Endodermal cell (in vitro differentiated cells): ENCODE measurements at regions not wholly inside any gene's neighbourhood (a gene's known extent, or its start where the extent isn't known, plus 50 kb on each side); places are given as distances from the start of the nearest gene placed in this dataset.
A peak's percentile ranks its signal among the peaks of the same experiment; 100 is the strongest.

Experiments
- DNase-seq: peaks from one replicate; pipeline ENCODE4 v3.0.0-alpha.2; 2017
- H3K27ac ChIP-seq: 2 replicates; pipeline ENCODE4 v1.5.1; 2013; ENCODE audit warnings: mild to moderate bottlenecking, low read depth, low read length, moderate library complexity
- H3K27me3 ChIP-seq: 2 replicates; pipeline ENCODE4 v1.6.1; 2013; ENCODE audit warnings: mild to moderate bottlenecking, low read length, moderate library complexity; ENCODE audit not compliant: insufficient read depth, control insufficient read depth, poor library complexity, severe bottlenecking
- H3K36me3 ChIP-seq: 2 replicates; pipeline ENCODE4 v1.7.0; 2013; ENCODE audit warnings: mild to moderate bottlenecking, low read length, moderate library complexity; ENCODE audit not compliant: control insufficient read depth, insufficient read depth
- H3K4me1 ChIP-seq: one replicate; pipeline ENCODE4 v1.7.0; 2013; ENCODE audit warnings: low read length; ENCODE audit not compliant: control insufficient read depth, insufficient read depth
- H3K4me3 ChIP-seq: 2 replicates; pipeline ENCODE4 v1.5.1; 2013; ENCODE audit warnings: mild to moderate bottlenecking, low read length, moderate library complexity
- H3K9ac ChIP-seq: 2 replicates; pipeline ENCODE4 v1.6.1; 2013; ENCODE audit warnings: mild to moderate bottlenecking, low read length, moderate library complexity; ENCODE audit not compliant: poor library complexity, severe bottlenecking; ENCODE audit errors: extremely low read depth
- H3K9me3 ChIP-seq: 2 replicates; pipeline ENCODE4 v1.6.1; 2013; ENCODE audit warnings: mild to moderate bottlenecking, low read length, moderate library complexity; ENCODE audit not compliant: control insufficient read depth
- H3K27ac Mint-ChIP-seq: 2 replicates; pipeline ENCODE4 v1.8.0; 2020; ENCODE audit warnings: mixed read lengths
- H3K27me3 Mint-ChIP-seq: 2 replicates; pipeline ENCODE4 v1.8.0; 2021; ENCODE audit warnings: mild to moderate bottlenecking, mixed read lengths; ENCODE audit not compliant: insufficient read depth
- H3K36me3 Mint-ChIP-seq: 2 replicates; pipeline ENCODE4 v1.8.0; 2020; ENCODE audit warnings: low read depth, mixed read lengths
- H3K4me1 Mint-ChIP-seq: 2 replicates; pipeline ENCODE4 v1.8.0; 2020; ENCODE audit warnings: mixed read lengths
- H3K4me3 Mint-ChIP-seq: 2 replicates; pipeline ENCODE4 v1.8.0; 2020; ENCODE audit warnings: mild to moderate bottlenecking, moderate library complexity, mixed read lengths
- H3K9me3 Mint-ChIP-seq: 2 replicates; pipeline ENCODE4 v1.8.0; 2020; ENCODE audit warnings: mild to moderate bottlenecking, mixed read lengths
- WGBS, 2 experiments: methylation state at CpG; one replicate each; pipeline versions ENCODE4 v1.1.5 to v1.1.7; 2013; ENCODE audit warnings: missing lambda C conversion rate in 2 of 2, mixed read lengths in 1 of 2; ENCODE audit not compliant: insufficient coverage in 1 of 2, insufficient read length in 1 of 2; 5-methylcytosine and 5-hydroxymethylcytosine counted together
- TF ChIP-seq, protein P1 (sequence below): fragments of 200-600 bp; sonication (generic); conservative IDR thresholded peaks from 2 replicates; pipeline ENCODE4 v1.5.0; 2021; ENCODE audit warnings: antibody characterized with exemption, mild to moderate bottlenecking

DNA sequence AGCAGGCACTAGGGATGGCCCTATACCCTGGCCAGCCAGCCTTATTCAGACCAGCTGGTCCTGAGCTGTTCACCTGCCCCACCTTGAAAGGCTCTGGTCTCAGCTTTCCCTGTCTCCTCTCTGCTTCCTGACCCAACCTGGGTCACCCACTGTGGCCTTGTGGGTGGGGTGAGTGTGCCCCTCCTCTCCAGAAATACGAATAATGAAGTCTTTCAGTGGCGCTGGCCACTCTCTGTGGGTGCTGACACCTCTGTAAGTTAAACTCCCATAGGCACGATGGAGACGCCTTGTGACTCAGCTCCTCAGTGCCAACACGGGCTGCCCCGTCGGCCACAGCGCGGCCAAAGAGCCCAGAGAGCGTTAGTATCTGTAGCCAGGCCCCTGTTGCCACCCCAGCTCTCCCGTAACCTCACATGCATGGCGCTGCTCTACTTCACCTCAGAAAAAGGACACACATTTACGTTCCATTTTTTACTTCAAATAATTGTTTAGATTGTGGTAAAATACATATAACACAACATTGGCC, 74.6 kb upstream of the SEPTIN5 start:
- Histone ChIP-seq H3K36me3 (no peaks in the 10 kb centered on the region), H3K27ac (no peak overlapping the region), H3K9me3 (no peaks in the 10 kb centered on the region), H3K4me1 (no peaks in the 10 kb centered on the region), H3K9ac (no peak overlapping the region), H3K27me3 (peaks cover 9% of the 10 kb centered on the region), H3K4me3 (no peak overlapping the region)
- Mint-ChIP-seq H3K27me3 (peaks cover 5% of the 10 kb centered on the region), H3K4me1 (no peaks in the 10 kb centered on the region), H3K36me3 (no peaks in the 10 kb centered on the region), H3K4me3 (no peak overlapping the region), H3K9me3 (no peaks in the 10 kb centered on the region), H3K27ac (no peak overlapping the region)
- WGBS, 2 experiments, result 92 to 94% methylated on average over 10 to 13 of the region's 13 CpGs
- TF ChIP-seq, protein P1, sequence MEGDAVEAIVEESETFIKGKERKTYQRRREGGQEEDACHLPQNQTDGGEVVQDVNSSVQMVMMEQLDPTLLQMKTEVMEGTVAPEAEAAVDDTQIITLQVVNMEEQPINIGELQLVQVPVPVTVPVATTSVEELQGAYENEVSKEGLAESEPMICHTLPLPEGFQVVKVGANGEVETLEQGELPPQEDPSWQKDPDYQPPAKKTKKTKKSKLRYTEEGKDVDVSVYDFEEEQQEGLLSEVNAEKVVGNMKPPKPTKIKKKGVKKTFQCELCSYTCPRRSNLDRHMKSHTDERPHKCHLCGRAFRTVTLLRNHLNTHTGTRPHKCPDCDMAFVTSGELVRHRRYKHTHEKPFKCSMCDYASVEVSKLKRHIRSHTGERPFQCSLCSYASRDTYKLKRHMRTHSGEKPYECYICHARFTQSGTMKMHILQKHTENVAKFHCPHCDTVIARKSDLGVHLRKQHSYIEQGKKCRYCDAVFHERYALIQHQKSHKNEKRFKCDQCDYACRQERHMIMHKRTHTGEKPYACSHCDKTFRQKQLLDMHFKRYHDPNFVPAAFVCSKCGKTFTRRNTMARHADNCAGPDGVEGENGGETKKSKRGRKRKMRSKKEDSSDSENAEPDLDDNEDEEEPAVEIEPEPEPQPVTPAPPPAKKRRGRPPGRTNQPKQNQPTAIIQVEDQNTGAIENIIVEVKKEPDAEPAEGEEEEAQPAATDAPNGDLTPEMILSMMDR, result no peak
- DNase-seq, result no peak

DNA sequence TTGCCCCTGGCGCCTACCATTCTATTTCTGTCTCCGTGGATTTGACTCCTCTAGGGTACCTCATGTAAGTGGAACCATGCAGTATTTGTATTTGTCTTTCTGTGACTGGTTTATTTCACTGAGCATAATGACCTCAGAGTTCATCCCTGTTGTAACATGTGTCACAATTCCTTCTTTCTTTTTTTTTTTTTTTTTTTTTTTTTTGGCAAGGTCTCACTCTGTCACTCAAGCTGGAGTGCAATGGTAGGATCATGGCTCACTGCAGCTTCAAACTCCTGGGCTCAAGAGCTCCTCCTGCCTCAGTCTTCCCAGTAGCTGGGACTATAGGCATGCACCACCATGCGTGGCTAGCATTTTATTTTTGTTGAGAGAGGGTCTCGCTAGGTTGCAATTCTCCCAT, 74.0 kb upstream of the SEPTIN5 start:
- H3K9ac ChIP-seq, result no peak overlapping the region
- peaks cover 9% of the 10 kb centered on the region for H3K27me3 ChIP-seq
- no peak overlapping the region for H3K4me3 Mint-ChIP-seq
- no peaks in the 10 kb centered on the region for H3K9me3 Mint-ChIP-seq
- H3K27ac ChIP-seq, result no peak overlapping the region
- no peak overlapping the region for H3K27ac Mint-ChIP-seq
- no peaks in the 10 kb centered on the region for H3K36me3 Mint-ChIP-seq
- H3K4me1 Mint-ChIP-seq, result no peaks in the 10 kb centered on the region
- peak; percentile 13 for DNase-seq
- H3K4me1 ChIP-seq, result no peaks in the 10 kb centered on the region
- H3K4me3 ChIP-seq, result no peak overlapping the region
- no peaks in the 10 kb centered on the region for H3K36me3 ChIP-seq
- H3K27me3 Mint-ChIP-seq, result peaks cover 10% of the 10 kb centered on the region
- no peaks in the 10 kb centered on the region for H3K9me3 ChIP-seq
- TF ChIP-seq, protein P1, result no peak
- 87 to 90% methylated on average over 2 to 4 of the region's 4 CpGs for WGBS, 2 experiments

DNA sequence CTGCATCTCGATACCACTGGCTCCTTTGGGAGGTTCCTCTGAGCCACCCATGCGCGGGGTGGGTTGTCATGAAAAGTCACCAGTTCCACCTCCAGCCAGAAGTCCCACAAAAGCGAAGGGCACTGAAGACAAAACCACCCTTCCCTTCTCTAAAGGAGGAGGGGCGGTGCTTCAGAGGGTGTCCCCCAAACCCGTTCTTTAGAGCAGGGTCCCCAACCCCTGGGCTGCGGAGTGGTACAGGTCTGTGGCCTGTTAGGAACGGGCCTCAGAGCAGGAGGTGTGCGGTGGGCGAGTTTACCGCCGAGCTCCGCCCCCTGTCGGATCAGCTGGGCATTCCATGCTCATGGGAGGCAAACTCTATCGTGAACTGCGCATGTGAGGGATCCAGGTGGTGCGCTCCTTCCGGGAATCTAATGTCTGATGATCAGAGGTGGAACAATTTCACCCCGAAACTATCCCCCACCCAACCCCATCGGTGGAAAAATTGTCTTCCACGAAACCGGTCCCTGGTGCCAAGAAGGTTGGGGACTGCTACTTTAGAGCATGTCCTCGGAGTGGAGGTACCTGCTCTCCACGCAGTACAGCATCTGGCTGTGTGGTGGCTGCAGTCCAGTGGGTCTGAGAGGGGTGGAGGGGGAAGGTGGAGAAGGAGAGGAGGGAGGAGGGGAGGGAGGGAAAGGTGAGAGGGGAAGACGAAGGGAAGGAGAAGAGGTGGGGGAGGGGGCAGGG, 72.9 kb upstream of the SEPTIN5 start:
- no peaks in the 10 kb centered on the region for H3K36me3 Mint-ChIP-seq
- TF ChIP-seq, protein P1, result peak; percentile 87
- no peak overlapping the region for H3K4me3 ChIP-seq
- peaks cover 11% of the 10 kb centered on the region for H3K27me3 Mint-ChIP-seq
- no peak overlapping the region for H3K9ac ChIP-seq
- DNase-seq, result peak; percentile 92
- peaks cover 2% of the 10 kb centered on the region for H3K9me3 Mint-ChIP-seq
- no peak overlapping the region for H3K27ac ChIP-seq
- H3K36me3 ChIP-seq, result no peaks in the 10 kb centered on the region
- H3K27ac Mint-ChIP-seq, result no peak overlapping the region
- H3K4me1 Mint-ChIP-seq, result no peaks in the 10 kb centered on the region
- WGBS, 2 experiments, result 45 to 51% methylated on average over 6 to 25 of the region's 25 CpGs
- H3K27me3 ChIP-seq, result peaks cover 9% of the 10 kb centered on the region
- H3K4me3 Mint-ChIP-seq, result peak overlapping the region; percentile 51
- H3K4me1 ChIP-seq, result no peaks in the 10 kb centered on the region
- peaks cover 5% of the 10 kb centered on the region for H3K9me3 ChIP-seq
